Smooth muscle cell (in vitro differentiated cells): ENCODE measurements at regions not wholly inside any gene's neighbourhood (a gene's known extent, or its start where the extent isn't known, plus 50 kb on each side); places are given as distances from the start of the nearest gene placed in this dataset.

ENCODE experiments used
- DNase-seq: peaks from one replicate; lab custom pipeline; 2025; ENCODE audit not compliant: unreplicated experiment; lab: John Stamatoyannopoulos, UW
- H2AFZ ChIP-seq: fragments of 200-600 bp; sonication (generic); 2 replicates; pipeline ENCODE4 v1.6.0; 2016; ENCODE audit warnings: antibody characterized with exemption, low read depth, mild to moderate bottlenecking
- H3F3A ChIP-seq: fragments of 200-600 bp; sonication (generic); 2 replicates; pipeline ENCODE4 v1.6.0; 2017; ENCODE audit warnings: antibody characterized with exemption, low read depth
- H3K27ac ChIP-seq: fragments of 200-600 bp; sonication (generic); 2 replicates; pipeline ENCODE4 v1.5.1; 2016; ENCODE audit warnings: low read depth, mild to moderate bottlenecking
- H3K27me3 ChIP-seq: fragments of 200-600 bp; sonication (generic); 2 replicates; pipeline ENCODE4 v1.6.1; 2016; ENCODE audit warnings: low read depth, mild to moderate bottlenecking
- H3K36me3 ChIP-seq: fragments of 200-600 bp; sonication (generic); 2 replicates; pipeline ENCODE4 v1.5.1; 2016; ENCODE audit warnings: low read depth
- H3K4me1 ChIP-seq: fragments of 200-600 bp; sonication (generic); 2 replicates; pipeline ENCODE4 v1.5.1; 2016; ENCODE audit warnings: low read depth
- H3K4me2 ChIP-seq: fragments of 200-600 bp; sonication (generic); 2 replicates; pipeline ENCODE4 v1.6.0; 2016; ENCODE audit warnings: mild to moderate bottlenecking
- H3K4me3 ChIP-seq: fragments of 200-600 bp; sonication (generic); 2 replicates; pipeline ENCODE4 v1.5.1; 2016; ENCODE audit warnings: mild to moderate bottlenecking
- H3K79me2 ChIP-seq: fragments of 200-600 bp; sonication (generic); 2 replicates; pipeline ENCODE4 v1.6.0; 2016; ENCODE audit warnings: low read depth, mild to moderate bottlenecking
- H3K9ac ChIP-seq: fragments of 200-600 bp; sonication (generic); 2 replicates; pipeline ENCODE4 v1.6.0; 2016; ENCODE audit warnings: low read depth
- H3K9me3 ChIP-seq: fragments of 200-600 bp; sonication (generic); replicated peaks from 2 replicates; pipeline ENCODE4 v1.5.1; 2016; ENCODE audit warnings: low read depth
- H4K20me1 ChIP-seq: fragments of 200-600 bp; sonication (generic); 2 replicates; pipeline ENCODE4 v1.6.0; 2016; ENCODE audit warnings: low read depth
- WGBS: methylation state at CpG from one replicate; pipeline ENCODE4 v1.1.7; 2016; ENCODE audit warnings: low lambda C conversion rate; 5-methylcytosine and 5-hydroxymethylcytosine counted together
- TF ChIP-seq, protein P1 (sequence below): fragments of 200-600 bp; sonication (generic); IDR thresholded peaks from 2 replicates; pipeline ENCODE4 v1.5.1; 2017; ENCODE audit warnings: borderline replicate concordance, mild to moderate bottlenecking, antibody characterized with exemption; ENCODE audit not compliant: insufficient read depth, poor library complexity, severe bottlenecking

DNA sequence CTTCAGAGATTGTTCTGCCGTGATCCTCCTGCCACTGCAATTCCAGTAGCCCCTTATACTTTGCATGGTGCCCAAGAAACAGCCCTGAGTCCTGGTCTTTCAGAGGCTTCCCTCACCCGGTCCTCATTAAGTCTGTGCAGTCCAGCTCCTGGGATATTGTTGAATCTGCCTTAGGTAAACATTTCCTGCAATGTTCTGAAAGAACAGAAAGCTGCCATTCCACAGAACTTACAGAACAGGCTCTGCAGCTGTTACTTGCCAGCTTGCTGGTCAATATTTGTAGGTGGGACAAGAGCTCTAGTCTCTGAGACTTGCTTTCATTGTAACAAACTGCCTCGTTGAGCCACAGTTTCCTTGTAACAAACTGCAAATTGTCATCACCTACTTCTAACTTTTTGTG lies 115.0 kb upstream of the KIF5B start:
- TF ChIP-seq, protein P1, sequence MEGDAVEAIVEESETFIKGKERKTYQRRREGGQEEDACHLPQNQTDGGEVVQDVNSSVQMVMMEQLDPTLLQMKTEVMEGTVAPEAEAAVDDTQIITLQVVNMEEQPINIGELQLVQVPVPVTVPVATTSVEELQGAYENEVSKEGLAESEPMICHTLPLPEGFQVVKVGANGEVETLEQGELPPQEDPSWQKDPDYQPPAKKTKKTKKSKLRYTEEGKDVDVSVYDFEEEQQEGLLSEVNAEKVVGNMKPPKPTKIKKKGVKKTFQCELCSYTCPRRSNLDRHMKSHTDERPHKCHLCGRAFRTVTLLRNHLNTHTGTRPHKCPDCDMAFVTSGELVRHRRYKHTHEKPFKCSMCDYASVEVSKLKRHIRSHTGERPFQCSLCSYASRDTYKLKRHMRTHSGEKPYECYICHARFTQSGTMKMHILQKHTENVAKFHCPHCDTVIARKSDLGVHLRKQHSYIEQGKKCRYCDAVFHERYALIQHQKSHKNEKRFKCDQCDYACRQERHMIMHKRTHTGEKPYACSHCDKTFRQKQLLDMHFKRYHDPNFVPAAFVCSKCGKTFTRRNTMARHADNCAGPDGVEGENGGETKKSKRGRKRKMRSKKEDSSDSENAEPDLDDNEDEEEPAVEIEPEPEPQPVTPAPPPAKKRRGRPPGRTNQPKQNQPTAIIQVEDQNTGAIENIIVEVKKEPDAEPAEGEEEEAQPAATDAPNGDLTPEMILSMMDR = no peak
- DNase-seq = no peak
- Histone ChIP-seq H3K9me3 (no peaks in the 10 kb centered on the region), H3K4me1 (no peaks in the 10 kb centered on the region), H3K4me3 (no peak overlapping the region), H3F3A (no peaks in the 10 kb centered on the region), H3K79me2 (no peaks in the 10 kb centered on the region), H3K36me3 (no peaks in the 10 kb centered on the region), H3K27me3 (no peaks in the 10 kb centered on the region), H3K9ac (no peak overlapping the region), H2AFZ (peak overlapping the region; percentile 54), H3K4me2 (no peak overlapping the region), H4K20me1 (no peaks in the 10 kb centered on the region), H3K27ac (no peak overlapping the region)
- 61% methylated on average over 3 of the region's 3 CpGs for WGBS

DNA sequence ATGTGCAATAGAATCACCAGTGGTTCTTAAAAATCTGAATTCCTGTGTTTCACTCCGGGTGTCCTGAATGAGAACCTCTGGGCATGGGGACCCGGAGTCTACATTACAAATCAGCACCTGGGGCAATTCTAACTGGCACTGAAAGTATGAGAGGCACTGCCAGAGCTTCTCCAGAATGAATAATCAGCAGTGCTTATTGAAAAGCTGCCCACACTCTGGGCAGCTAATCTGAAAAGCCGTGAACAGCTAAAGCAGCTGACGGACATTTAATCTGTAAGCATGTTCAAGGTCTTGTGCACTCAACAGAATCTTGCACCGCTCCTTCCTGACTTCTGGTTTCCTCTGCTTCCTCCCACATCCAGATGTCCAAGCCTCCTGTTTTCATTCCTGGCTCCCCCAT lies 113.3 kb upstream of the KIF5B start:
- no peak overlapping the region for H3K27ac ChIP-seq
- H4K20me1 ChIP-seq = no peaks in the 10 kb centered on the region
- TF ChIP-seq, protein P1 = no peak
- no peaks in the 10 kb centered on the region for H3K4me1 ChIP-seq
- H2AFZ ChIP-seq = peak overlapping the region; percentile 54
- H3K36me3 ChIP-seq = no peaks in the 10 kb centered on the region
- DNase-seq = no peak
- no peak overlapping the region for H3K9ac ChIP-seq
- no peaks in the 10 kb centered on the region for H3K9me3 ChIP-seq
- no peak overlapping the region for H3K4me2 ChIP-seq
- H3K79me2 ChIP-seq = no peaks in the 10 kb centered on the region
- H3F3A ChIP-seq = no peaks in the 10 kb centered on the region
- H3K27me3 ChIP-seq = no peaks in the 10 kb centered on the region
- whole genome bisulfite sequencing = 53% methylated on average over 5 of the region's 5 CpGs
- H3K4me3 ChIP-seq = no peak overlapping the region

DNA sequence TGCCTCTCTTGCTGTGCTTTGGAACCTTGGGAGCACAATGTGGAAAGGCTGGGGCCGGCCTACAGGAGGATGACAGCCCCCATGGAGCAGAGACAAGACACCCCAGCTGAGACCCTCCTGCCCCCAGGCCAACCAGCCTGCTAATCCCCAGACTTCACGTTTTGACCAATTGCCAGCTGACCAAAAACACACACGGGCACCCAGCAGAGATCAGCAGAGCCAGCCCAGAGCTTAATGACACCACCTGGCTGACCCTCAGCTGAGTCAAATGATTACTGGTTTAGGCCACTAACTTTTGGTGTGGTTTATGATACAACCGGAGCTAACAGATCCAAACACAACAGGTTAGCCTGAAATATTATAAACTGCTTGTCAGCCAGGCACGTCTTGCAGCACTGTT lies 111.2 kb upstream of the KIF5B start:
- Histone ChIP-seq H3K9ac (no peak overlapping the region), H3F3A (no peaks in the 10 kb centered on the region), H3K9me3 (no peaks in the 10 kb centered on the region), H3K27me3 (no peaks in the 10 kb centered on the region), H3K4me1 (no peaks in the 10 kb centered on the region), H3K4me2 (no peak overlapping the region), H3K27ac (no peak overlapping the region), H4K20me1 (no peaks in the 10 kb centered on the region), H3K4me3 (no peak overlapping the region), H3K36me3 (no peaks in the 10 kb centered on the region), H2AFZ (no peak overlapping the region), H3K79me2 (no peaks in the 10 kb centered on the region)
- WGBS = 89% methylated on average over 5 of the region's 5 CpGs
- TF ChIP-seq, protein P1 = no peak
- DNase-seq = no peak

DNA sequence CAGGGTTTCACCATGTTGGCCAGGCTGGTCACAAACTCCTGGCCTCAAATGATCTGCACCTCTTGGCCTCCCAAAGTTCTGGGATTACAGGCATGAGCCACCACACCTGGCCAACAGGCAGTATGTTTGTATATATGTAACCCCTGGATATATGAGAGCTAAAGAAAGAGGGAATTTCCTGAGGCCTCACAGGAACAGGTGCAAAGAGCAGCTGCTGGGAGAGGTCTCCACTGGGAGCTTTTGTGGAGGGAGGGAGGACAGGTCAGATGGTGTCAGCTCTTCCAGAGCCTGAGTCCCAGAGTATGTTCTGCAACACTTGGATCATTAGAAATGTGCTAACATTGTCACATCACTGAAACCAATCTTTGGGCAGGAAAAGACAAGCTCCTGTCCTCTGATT lies 110.1 kb upstream of the KIF5B start:
- Histone ChIP-seq H3K36me3 (no peaks in the 10 kb centered on the region), H2AFZ (no peak overlapping the region), H3F3A (no peaks in the 10 kb centered on the region), H3K27ac (no peak overlapping the region), H3K9ac (no peak overlapping the region), H3K79me2 (no peaks in the 10 kb centered on the region), H3K27me3 (no peaks in the 10 kb centered on the region), H3K9me3 (no peaks in the 10 kb centered on the region), H3K4me2 (no peak overlapping the region), H3K4me3 (no peak overlapping the region), H3K4me1 (no peaks in the 10 kb centered on the region), H4K20me1 (no peaks in the 10 kb centered on the region)
- no peak for DNase-seq
- TF ChIP-seq, protein P1 = no peak
